ENCODE measurements at regions not wholly inside any gene's neighbourhood (a gene's known extent, or its start where the extent isn't known, plus 50 kb on each side); places are given as distances from the start of the nearest gene placed in this dataset.

DNA sequence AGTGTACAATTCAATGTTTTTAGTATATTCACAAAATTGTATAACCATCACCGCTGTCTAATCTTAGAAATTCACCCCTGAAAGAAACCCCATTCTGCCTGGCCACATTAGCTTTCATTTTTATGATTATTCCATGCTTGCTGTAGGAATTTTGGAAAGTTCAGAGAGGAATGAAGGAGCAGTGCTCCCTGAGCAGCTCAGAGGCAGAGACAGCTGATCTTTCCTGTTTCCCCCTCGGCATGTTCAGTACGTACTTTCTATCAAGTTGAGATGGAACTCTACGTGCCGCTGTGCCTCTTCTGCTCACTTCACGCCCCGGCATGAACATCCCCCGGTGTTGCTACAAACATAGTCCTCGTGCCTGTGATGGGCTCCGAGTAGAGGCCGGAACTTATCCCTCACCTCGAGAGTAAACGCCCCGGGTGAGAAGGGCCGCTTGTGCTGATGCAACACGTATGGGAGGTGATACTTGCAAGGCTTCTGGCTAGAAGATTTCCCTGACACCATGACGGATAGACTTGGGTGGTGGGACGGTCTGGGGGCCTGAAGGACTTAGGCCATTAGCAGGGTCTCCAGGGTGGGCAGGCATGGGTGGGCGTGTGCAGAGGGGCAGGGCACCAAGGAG is 79.2 kb upstream of the CIBAR2 start:
- TF ChIP-seq POLR2AphosphoS5 (IDR thresholded peaks at IDR 0.05) (no peak), EP300 (conservative IDR thresholded peaks at IDR 0.05; ENCODE audit: poor library complexity, severe bottlenecking) (no peak), SMC3 (conservative IDR thresholded peaks at IDR 0.05; ENCODE audit: poor library complexity) (no peak)
- TF ChIP-seq, protein P1, sequence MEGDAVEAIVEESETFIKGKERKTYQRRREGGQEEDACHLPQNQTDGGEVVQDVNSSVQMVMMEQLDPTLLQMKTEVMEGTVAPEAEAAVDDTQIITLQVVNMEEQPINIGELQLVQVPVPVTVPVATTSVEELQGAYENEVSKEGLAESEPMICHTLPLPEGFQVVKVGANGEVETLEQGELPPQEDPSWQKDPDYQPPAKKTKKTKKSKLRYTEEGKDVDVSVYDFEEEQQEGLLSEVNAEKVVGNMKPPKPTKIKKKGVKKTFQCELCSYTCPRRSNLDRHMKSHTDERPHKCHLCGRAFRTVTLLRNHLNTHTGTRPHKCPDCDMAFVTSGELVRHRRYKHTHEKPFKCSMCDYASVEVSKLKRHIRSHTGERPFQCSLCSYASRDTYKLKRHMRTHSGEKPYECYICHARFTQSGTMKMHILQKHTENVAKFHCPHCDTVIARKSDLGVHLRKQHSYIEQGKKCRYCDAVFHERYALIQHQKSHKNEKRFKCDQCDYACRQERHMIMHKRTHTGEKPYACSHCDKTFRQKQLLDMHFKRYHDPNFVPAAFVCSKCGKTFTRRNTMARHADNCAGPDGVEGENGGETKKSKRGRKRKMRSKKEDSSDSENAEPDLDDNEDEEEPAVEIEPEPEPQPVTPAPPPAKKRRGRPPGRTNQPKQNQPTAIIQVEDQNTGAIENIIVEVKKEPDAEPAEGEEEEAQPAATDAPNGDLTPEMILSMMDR (IDR thresholded peaks at IDR 0.05; ENCODE audit: poor library complexity, severe bottlenecking): no peak
- TF ChIP-seq, protein P2, sequence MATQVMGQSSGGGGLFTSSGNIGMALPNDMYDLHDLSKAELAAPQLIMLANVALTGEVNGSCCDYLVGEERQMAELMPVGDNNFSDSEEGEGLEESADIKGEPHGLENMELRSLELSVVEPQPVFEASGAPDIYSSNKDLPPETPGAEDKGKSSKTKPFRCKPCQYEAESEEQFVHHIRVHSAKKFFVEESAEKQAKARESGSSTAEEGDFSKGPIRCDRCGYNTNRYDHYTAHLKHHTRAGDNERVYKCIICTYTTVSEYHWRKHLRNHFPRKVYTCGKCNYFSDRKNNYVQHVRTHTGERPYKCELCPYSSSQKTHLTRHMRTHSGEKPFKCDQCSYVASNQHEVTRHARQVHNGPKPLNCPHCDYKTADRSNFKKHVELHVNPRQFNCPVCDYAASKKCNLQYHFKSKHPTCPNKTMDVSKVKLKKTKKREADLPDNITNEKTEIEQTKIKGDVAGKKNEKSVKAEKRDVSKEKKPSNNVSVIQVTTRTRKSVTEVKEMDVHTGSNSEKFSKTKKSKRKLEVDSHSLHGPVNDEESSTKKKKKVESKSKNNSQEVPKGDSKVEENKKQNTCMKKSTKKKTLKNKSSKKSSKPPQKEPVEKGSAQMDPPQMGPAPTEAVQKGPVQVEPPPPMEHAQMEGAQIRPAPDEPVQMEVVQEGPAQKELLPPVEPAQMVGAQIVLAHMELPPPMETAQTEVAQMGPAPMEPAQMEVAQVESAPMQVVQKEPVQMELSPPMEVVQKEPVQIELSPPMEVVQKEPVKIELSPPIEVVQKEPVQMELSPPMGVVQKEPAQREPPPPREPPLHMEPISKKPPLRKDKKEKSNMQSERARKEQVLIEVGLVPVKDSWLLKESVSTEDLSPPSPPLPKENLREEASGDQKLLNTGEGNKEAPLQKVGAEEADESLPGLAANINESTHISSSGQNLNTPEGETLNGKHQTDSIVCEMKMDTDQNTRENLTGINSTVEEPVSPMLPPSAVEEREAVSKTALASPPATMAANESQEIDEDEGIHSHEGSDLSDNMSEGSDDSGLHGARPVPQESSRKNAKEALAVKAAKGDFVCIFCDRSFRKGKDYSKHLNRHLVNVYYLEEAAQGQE (IDR thresholded peaks at IDR 0.05; ENCODE audit: borderline replicate concordance): no peak
